ENCODE measurements at regions not wholly inside any gene's neighbourhood (a gene's known extent, or its start where the extent isn't known, plus 50 kb on each side); places are given as distances from the start of the nearest gene placed in this dataset.
"Not testable (repeated sequence)": the region's sequence is repeated elsewhere in the genome, so short reads cannot be mapped to it uniquely, and the experiment has no call there.

DNA sequence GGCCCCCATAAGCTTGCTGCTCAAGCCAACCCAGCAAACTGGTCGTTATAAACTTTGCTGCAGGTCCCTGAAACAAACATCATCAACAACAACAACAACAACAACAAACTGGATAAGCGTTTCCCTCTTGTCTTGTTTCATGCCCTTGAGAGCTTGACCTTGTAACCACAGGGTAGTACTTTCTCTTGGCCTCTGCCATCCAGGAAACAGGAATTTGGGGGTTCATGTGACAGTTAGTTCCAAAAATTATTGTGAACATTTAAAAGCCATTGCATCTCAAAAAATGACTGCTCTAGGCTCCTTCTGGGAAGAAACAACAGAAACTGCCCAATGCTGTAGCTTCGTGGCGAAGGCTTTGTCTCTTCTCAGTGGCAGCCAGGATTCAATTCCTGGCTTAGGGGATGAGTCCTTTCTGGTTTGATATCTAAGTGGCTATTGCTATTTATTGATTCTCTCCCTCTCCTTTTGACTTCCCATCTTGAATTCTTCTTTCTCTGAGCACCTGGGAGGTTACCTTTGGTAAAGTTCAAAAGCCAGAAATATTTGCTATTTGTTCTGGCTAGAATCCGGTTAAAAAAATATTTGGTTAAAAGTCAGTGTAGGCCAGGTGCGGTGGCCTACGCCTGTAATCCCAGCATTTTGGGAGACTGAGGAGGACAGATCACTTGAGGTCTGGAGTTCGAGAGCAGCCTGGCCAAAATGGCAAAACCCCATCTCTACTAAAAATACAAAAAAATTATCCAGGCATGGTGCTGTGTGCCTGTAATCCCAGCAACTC lies 52.0 kb upstream of the CPM start:
- DNase-seq: no peak

DNA sequence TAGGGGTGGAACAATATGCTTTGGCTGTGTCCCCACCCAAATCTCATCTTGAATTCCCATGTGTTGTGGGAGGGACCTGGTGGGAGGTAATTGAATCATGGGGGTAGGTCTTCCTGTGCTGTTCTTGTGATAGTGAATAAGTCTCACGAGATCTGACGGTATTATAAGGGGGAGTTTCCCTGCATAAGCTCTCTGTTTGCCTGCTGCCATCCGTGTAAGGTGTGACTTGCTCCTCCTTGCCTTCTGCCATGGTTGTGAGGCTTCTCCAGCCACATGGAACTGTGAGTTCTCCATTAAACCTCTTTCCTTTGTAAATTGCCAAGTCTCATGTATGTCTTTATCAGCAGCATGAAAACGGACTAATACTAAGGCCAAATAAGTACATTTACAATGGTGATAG lies 64.6 kb upstream of the CPM start:
- not testable (repeated sequence) for DNase-seq

DNA sequence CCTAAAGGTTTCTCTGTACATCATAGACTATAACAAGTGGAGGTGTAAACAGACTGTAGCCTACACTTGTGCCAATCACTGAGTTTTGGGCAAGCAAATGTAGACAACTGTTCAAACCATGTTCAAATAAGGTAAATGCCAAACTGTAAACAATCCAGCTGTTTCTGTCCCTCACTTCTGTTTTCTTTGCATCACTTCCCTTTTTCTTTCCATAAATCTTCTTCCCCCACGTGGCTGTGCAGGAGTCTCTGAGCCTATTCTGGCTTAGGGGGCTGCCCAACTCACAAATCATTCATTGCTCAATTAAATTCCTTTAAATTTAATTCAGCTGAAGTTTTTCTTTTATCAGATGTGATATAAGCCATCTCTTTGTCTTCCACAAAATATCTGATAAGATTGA lies 65.1 kb upstream of the CPM start:
- DNase-seq: no peak

- no peak for DNase-seq
These were observed 67.1 kb upstream of the CPM start for GRCh38 chr12:69000074-69000473.

DNA sequence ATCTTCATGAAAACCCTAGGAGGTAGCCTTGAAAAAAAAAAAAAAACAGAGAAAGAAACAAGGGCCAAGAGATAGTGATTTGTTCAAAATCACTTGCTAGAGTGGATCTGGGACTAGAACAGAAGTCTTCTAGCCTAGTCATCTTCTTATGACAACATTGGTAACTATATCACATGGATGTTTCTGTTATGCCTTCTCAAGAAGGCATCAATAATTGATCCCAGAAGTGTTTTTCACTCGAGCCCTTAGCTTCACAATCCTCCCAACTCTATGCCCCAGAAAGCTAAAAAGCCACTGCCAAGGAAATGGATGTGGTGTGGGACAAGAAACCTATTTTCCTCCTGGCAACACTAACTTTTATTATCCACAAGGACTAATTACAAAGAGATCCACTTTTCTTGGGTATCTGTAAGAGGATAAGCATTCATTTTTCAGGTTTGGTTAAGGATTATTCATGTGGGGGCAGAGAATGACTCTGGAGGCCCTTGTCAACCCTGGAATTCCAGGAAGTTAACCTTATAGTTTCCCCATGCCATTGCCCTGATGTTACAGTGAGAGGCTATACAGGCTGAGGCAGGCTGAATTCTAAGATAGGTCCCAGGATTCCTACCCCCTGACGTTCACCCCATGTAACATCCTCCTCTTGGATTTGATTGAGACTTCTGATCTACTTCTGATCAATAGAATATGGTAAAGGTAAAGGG lies 67.7 kb upstream of the CPM start:
- DNase-seq: no peak

DNA sequence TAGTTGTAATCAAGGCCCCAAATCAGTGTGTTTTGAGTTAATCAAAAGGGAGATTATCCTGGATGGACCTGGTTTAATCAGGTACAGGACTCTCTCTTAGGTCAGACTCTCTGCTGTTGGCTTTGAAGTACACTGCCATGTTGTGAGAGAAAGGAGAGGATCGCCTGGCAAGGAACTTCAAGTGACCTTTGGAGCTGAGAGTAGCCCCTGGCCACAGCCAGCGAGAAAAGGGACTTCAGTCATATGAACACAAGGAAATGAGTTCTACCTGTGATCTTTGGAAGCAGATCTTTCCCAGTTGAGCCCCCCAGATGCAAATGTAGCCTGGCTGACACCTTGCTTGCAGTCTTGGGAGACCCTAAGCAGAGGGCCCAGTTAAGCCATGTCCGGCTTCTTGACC lies 68.3 kb upstream of the CPM start:
- DNase-seq: no peak

DNA sequence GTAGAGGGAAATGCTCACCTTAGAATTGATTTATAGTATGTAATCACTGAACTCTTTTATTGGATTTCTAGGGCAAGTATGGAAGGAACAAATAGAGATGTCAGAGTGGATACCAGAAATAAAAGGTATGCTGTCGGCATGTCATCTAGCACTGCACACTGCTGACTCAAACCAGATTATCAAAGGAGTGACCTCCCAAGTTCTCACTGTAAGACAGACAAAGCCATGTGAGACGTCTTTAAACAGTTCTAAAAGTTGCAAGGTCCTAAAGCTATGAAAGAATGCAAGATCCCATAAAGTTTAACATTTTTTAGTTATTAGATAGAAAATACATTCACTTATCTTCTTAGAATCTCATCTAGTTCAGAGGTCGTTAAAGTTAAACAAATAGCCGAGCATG lies 70.0 kb upstream of the CPM start:
- DNase-seq: no peak

GRCh38 chr12:69003991-69004390 lies 71.0 kb upstream of the CPM start:
- DNase-seq: no peak

DNA sequence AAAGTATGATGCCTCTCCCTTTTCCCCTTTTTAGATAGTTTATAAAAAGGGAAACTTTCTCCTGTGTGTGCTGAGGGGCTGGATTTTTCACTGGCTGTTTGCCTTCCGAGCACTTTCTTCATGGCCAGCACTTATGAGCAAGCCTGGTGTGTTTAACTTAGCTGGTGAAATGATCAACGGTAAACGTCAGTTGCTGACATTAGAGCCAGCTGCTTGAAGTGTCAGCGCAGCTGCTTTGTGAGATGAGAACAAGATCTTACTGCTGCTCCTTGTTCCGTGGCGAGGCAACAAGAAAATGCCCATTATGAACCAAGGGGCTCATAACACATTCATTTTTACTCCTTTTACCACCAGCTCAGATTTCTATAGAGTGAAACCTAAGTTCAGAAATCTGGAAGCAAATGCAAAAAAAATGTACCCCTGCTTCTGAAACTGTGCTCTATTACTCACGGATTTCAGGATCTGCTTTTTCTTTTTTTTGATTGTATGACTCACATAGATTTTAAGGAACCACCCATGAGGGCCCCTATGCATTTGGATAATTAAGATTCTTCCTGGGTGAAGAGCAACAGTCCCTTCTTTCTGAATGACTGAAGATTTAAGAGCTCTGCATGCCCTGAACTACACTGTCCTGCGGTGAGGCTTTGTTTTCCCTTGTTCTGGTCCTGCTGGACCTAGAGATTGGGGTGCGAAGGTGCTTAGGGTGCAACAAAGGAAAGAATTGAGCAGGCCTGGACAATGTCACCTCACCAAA lies 74.3 kb upstream of the CPM start:
- DNase-seq: no peak

DNA sequence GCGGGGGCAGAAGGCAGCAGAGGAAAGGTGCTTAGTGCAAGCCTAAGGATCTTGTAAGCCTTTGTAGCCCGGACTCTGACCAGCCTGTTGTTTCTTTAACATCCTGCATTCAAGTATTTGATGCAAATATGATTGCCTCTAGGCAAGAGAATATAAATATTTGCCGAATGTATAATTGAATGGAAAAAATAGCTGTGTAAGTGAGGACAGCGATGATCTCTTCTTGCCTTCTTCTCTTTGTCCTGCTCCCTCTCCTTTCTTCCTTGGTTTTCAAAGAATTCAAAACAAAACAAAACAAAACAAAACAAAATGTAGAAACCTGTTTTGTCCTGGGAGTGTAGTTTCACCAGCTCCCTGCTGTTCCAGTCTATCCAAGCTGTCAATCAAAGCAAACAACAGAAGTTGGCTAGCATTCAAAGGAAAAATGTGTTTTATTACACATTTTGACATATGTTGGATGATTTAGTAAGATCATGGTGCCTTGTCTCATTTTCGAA lies 74.9 kb upstream of the CPM start:
- no peak for DNase-seq

GRCh38 chr12:69008520-69008919 lies 75.5 kb upstream of the CPM start:
- no peak for DNase-seq

GRCh38 chr12:69014047-69014446 lies 81.1 kb upstream of the CPM start:
- DNase-seq: no peak

DNA sequence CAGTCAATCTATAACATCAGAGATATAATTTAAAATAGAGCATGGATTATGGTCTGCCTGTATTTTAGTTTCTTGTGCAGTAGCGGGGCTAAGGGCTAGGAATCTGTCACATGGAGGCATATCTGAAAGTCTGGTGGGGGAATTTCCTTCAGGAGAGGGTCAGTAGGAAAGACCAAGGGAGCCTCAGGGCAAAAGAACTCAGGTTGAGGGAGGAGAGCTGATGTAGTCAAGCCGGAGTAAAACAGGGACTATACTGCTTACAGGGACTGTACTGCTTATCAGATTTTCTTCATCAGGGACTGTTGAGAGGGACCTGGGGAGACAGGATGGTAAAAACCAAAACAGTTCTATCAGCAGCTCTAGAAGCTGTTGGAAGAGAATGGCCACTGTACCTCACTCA lies 82.0 kb upstream of the CPM start:
- DNase-seq: no peak

GRCh38 chr12:69015831-69016230 lies 82.9 kb upstream of the CPM start:
- no peak for DNase-seq

DNA sequence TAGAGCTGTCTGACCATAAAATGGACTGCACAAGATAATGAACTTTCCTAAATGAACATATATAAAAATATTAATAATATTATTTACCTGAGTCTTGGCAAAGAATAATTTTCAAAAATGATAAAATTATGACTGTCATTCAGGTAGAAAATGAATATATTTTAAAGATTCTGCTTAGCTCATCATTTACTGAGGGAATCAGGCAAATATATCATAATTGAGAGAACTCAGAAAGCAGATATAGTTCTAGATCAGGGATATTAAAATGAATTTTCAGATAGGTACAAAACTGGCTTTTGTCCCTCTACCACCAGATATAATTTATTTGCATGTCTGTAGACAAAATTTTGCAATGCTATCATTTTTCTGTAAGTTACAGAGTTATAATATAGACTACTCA lies 86.1 kb upstream of the CPM start:
- no peak for DNase-seq

DNA sequence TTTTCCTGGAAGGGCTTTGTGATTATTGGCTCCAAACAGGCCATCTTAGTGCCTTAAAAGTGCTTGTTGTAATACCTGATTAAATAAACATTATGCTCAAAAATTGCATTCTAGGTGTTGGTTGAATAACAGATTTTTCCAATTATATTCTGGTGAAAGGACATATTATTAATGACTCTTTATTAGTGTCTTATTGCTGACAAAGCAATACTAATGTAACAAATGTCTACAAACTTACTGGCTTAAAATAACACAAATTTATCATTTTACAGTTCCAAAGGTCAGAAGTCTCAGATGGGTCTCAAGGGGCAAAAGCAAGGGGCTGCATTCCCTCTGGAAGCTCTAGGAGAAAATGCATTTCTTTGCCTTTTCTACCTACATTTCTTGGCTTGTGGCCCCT lies 86.9 kb upstream of the CPM start:
- no peak for DNase-seq

DNA sequence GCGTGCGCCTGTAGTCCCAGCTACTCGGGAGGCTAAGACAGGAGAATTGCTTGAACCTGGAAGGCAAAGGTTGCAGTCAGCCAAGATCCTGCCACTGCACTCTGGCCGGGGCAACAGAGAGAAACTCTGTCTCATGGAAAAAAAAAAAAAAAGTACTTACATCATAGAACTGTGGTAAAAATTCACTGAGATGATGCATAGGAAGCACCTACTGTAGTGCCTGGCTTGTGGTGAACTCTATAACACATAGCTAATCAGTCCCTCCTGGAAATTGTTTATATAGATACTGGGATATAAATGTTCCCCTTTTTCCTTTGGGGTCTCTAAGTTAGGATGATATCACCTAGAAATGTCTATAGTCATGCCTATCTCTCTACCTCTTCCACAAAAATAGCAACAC lies 89.7 kb upstream of the CPM start:
- no peak for DNase-seq

DNA sequence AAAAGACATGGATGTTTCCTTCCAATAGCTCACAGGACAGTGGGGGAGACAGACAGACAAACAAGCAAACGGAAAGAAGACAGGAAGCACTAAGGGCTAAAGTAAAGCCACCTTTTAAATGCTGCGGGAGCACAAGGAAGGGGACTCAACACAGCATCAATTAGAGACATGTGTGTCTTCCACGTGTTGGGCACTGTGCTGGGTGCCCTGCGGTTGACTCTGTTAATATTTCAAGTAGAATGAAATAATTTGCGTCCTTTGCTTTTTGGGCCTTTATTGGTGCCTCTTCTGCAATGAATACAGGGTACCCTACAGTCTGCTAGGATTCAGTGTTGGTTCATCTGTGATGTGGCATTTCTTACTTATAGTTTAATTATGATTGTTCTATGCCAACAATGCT lies 90.9 kb upstream of the CPM start:
- no peak for DNase-seq

DNA sequence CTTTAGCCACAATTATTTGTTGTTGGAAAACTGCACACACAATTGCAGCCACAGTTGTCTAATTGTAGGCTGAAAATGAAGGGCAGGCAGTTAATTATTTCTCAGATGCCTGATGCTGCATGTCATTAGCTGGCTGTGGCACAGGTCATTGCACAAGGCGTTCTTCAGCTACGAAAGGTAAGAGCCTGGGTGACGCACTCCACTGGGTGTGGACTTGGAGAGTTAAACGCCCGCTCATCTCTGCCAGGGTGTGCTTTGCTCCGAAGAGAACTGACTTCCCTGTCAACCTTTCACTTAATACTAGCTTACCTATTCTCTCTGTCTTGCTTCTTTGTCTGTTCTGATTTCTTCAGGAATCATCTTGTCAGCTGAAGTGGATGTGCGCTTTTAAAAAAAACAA lies 91.4 kb upstream of the CPM start:
- no peak for DNase-seq

- no peak for DNase-seq
These were observed 91.9 kb upstream of the CPM start for GRCh38 chr12:69024907-69025306.

DNA sequence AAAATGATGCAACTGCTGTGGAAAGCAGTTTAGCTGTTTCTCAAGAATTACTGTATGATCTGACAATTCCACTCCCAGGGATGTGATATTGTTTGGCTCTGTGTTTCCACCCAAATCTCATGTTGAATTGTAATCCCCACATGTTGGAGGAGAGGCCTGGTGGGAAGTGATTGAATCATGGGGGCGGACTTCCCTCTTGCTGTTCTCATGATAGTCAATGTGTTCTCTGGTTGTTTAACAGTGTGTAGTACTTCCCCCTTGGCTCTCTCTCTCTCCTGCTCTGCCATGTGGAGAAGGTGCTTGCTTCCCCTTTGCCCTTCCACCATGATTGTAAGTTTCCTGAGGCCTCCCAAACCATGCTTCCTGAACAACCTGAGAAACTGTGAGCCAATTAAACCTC lies 93.4 kb upstream of the CPM start:
- no peak for DNase-seq

DNA sequence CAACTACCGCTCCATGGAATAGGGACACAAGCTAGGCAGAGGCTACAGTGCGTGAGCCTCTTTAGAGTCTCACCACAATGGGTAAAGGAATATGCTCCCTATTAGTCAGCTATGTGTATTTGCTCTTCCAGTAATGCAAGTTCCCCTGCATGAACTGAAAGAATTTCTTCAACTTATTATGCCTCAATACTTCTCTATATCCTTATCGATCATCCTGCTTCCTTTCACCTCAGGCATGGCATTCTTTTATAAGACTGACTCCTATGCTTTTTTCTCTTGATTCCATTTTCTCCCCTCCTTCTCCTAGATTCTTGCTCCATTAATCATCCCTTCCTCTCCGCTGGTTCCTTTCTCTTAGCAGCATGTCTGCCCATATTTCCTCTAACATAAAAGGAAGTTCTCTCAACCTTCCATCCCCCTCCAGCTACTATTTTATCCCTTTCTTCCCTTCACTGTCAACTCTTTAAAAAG lies 94.5 kb upstream of the CPM start:
- no peak for DNase-seq

DNA sequence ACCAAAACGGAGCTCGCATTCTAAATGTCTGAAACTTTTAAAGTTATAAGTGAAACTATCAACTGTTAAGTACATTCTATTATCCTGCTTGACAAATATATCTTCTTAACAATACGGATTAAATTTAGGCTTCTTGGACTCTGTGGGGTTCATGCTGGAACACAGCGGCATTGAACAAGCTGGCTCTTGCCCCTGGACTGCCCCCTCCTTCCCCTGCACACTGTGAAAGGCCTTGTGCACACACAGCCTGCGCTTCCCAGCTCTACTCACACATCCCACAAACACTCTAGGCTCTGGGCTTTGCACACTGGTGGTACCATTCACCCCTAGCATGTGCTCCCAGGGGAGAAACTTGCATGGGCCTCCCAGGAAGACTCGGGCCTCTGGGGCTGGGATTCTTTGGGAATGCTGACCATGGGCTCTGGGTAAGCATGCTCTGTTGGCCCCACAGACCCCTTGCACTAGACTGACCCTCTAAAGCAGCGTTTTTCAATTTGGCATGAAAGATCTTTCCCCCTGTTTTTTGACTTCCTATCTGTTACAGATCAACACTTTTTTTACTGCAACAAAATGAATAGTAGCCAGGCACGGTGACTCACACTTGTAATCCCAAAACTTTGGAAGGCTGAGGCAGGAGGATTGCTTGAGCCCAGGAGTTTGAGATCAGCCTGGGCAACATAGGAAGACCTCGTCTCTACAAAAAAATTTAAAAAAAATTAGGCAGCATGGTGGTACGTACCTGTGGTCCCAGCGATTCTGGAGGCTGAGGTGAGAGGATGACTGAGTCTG lies 96.2 kb upstream of the CPM start:
- DNase-seq: no peak
